ENCODE measurements at regions not wholly inside any gene's neighbourhood (a gene's known extent, or its start where the extent isn't known, plus 50 kb on each side); places are given as distances from the start of the nearest gene placed in this dataset.

GRCh38 chr20:24254480-24254879 lies 214.9 kb upstream of the SYNDIG1 start:
- no peak overlapping the region for H2AFZ ChIP-seq
- no peaks in the 10 kb centered on the region for H3K79me2 ChIP-seq
- peaks cover 4% of the 10 kb centered on the region for H3K27me3 ChIP-seq
- WGBS (ENCODE audit: low lambda C conversion rate, missing lambda C conversion rate), result 88% methylated on average over 3 of the region's 3 CpGs
- DNase-seq (ENCODE audit: low spot score), result no peak
- no peaks in the 10 kb centered on the region for H3K9me3 ChIP-seq (ENCODE audit: low read depth)
- no peaks in the 10 kb centered on the region for H3K9me2 ChIP-seq (replicated peaks; ENCODE audit: insufficient read depth)
- no peak overlapping the region for H3K4me3 ChIP-seq
- H3K4me1 ChIP-seq (ENCODE audit: insufficient read depth), result no peaks in the 10 kb centered on the region
- no peaks in the 10 kb centered on the region for H3K36me3 ChIP-seq (replicated peaks; ENCODE audit: insufficient read depth, low read depth)
- no peak overlapping the region for H3K4me2 ChIP-seq
- H3K27ac ChIP-seq, result no peak overlapping the region
- no peak for TF ChIP-seq EZH2phosphoT487 (IDR thresholded peaks at IDR 0.05; ENCODE audit: low read depth, severe bottlenecking, unreplicated experiment)
- TF ChIP-seq EZH2 (IDR thresholded peaks at IDR 0.05; ENCODE audit: borderline replicate concordance), result no peak
- no peak for TF ChIP-seq CTCF (IDR thresholded peaks at IDR 0.05; ENCODE audit: poor library complexity)
- no peaks in the 10 kb centered on the region for H4K20me1 ChIP-seq (ENCODE audit: insufficient read depth, poor library complexity, severe bottlenecking)

- no peak for DNase-seq (ENCODE audit: low spot score)
These were observed 216.1 kb upstream of the SYNDIG1 start for GRCh38 chr20:24253321-24253720.

GRCh38 chr20:24245094-24245493 lies 224.3 kb upstream of the SYNDIG1 start:
- DNase-seq (ENCODE audit: low spot score), result no peak
- no peak overlapping the region for H2AFZ ChIP-seq
- TF ChIP-seq CTCF (IDR thresholded peaks at IDR 0.05; ENCODE audit: poor library complexity) (no peak), EZH2phosphoT487 (IDR thresholded peaks at IDR 0.05; ENCODE audit: low read depth, severe bottlenecking, unreplicated experiment) (no peak), EZH2 (IDR thresholded peaks at IDR 0.05; ENCODE audit: borderline replicate concordance) (no peak)
- no peaks in the 10 kb centered on the region for H3K9me3 ChIP-seq (ENCODE audit: low read depth)
- H3K4me2 ChIP-seq, result no peak overlapping the region
- 78% methylated on average over 2 of the region's 2 CpGs for WGBS (ENCODE audit: low lambda C conversion rate, missing lambda C conversion rate)
- no peaks in the 10 kb centered on the region for H3K79me2 ChIP-seq
- no peaks in the 10 kb centered on the region for H3K9me2 ChIP-seq (replicated peaks; ENCODE audit: insufficient read depth)
- H3K4me1 ChIP-seq (ENCODE audit: insufficient read depth), result no peaks in the 10 kb centered on the region
- no peaks in the 10 kb centered on the region for H3K36me3 ChIP-seq (replicated peaks; ENCODE audit: insufficient read depth, low read depth)
- H3K27me3 ChIP-seq, result no peaks in the 10 kb centered on the region
- no peak overlapping the region for H3K4me3 ChIP-seq
- no peak overlapping the region for H3K27ac ChIP-seq
- no peaks in the 10 kb centered on the region for H4K20me1 ChIP-seq (ENCODE audit: insufficient read depth, poor library complexity, severe bottlenecking)

More at GRCh38 chr20:24253321-24253720, 216.1 kb upstream of the SYNDIG1 start:
- WGBS (ENCODE audit: low lambda C conversion rate, missing lambda C conversion rate), result 79% methylated on average over 6 of the region's 6 CpGs
- Histone ChIP-seq H3K4me2 (no peak overlapping the region), H2AFZ (no peak overlapping the region), H3K79me2 (no peaks in the 10 kb centered on the region), H3K27me3 (peaks cover 4% of the 10 kb centered on the region), H3K4me3 (no peak overlapping the region), H3K4me1 (ENCODE audit: insufficient read depth) (no peaks in the 10 kb centered on the region), H4K20me1 (ENCODE audit: insufficient read depth, poor library complexity, severe bottlenecking) (no peaks in the 10 kb centered on the region), H3K9me3 (ENCODE audit: low read depth) (no peaks in the 10 kb centered on the region), H3K9me2 (replicated peaks; ENCODE audit: insufficient read depth) (no peaks in the 10 kb centered on the region), H3K27ac (no peak overlapping the region), H3K36me3 (replicated peaks; ENCODE audit: insufficient read depth, low read depth) (no peaks in the 10 kb centered on the region)
- no peak for TF ChIP-seq EZH2 (IDR thresholded peaks at IDR 0.05; ENCODE audit: borderline replicate concordance)
- no peak for TF ChIP-seq EZH2phosphoT487 (IDR thresholded peaks at IDR 0.05; ENCODE audit: low read depth, severe bottlenecking, unreplicated experiment)
- no peak for TF ChIP-seq CTCF (IDR thresholded peaks at IDR 0.05; ENCODE audit: poor library complexity)

GRCh38 chr20:24242763-24243162 lies 226.7 kb upstream of the SYNDIG1 start:
- no peak overlapping the region for H3K4me2 ChIP-seq
- DNase-seq (ENCODE audit: low spot score), result no peak
- no peaks in the 10 kb centered on the region for H3K36me3 ChIP-seq (replicated peaks; ENCODE audit: insufficient read depth, low read depth)
- 90% methylated on average over 4 of the region's 4 CpGs for WGBS (ENCODE audit: low lambda C conversion rate, missing lambda C conversion rate)
- H3K27ac ChIP-seq, result no peak overlapping the region
- no peaks in the 10 kb centered on the region for H3K4me1 ChIP-seq (ENCODE audit: insufficient read depth)
- no peaks in the 10 kb centered on the region for H4K20me1 ChIP-seq (ENCODE audit: insufficient read depth, poor library complexity, severe bottlenecking)
- H3K4me3 ChIP-seq, result no peak overlapping the region
- no peaks in the 10 kb centered on the region for H3K27me3 ChIP-seq
- no peaks in the 10 kb centered on the region for H3K79me2 ChIP-seq
- H3K9me3 ChIP-seq (ENCODE audit: low read depth), result no peaks in the 10 kb centered on the region
- H3K9me2 ChIP-seq (replicated peaks; ENCODE audit: insufficient read depth), result no peaks in the 10 kb centered on the region
- TF ChIP-seq EZH2 (IDR thresholded peaks at IDR 0.05; ENCODE audit: borderline replicate concordance) (no peak), CTCF (IDR thresholded peaks at IDR 0.05; ENCODE audit: poor library complexity) (no peak), EZH2phosphoT487 (IDR thresholded peaks at IDR 0.05; ENCODE audit: low read depth, severe bottlenecking, unreplicated experiment) (no peak)
- no peak overlapping the region for H2AFZ ChIP-seq

All from hepatocyte (in vitro differentiated cells).